OCI-LY1 (cell line): ENCODE measurements at regions not wholly inside any gene's neighbourhood (a gene's known extent, or its start where the extent isn't known, plus 50 kb on each side); places are given as distances from the start of the nearest gene placed in this dataset.

Experiments used
- H2AFZ ChIP-seq: fragments of 200-600 bp; sonication (generic), shearing (Covaris generic); 2 replicates; pipeline ENCODE4 v1.6.0; 2014; ENCODE audit warnings: antibody characterized with exemption, mild to moderate bottlenecking, low read length
- H3F3A ChIP-seq: fragments of 200-600 bp; sonication (generic), shearing (Covaris generic); 2 replicates; pipeline ENCODE4 v1.6.0; 2014; ENCODE audit warnings: mild to moderate bottlenecking, antibody characterized with exemption, low read length, moderate library complexity; ENCODE audit not compliant: insufficient read depth
- H3K27ac ChIP-seq: fragments of 200-600 bp; sonication (generic); 2 replicates; pipeline ENCODE4 v1.5.1; 2014; ENCODE audit warnings: low read length, mixed run types, mild to moderate bottlenecking, low read depth; ENCODE audit not compliant: poor library complexity, severe bottlenecking
- H3K27me3 ChIP-seq: fragments of 200-600 bp; sonication (generic); 2 replicates; pipeline ENCODE4 v1.6.0; 2014; ENCODE audit warnings: antibody characterized with exemption, mild to moderate bottlenecking, low read length, moderate library complexity; ENCODE audit not compliant: insufficient read depth
- H3K36me3 ChIP-seq: fragments of 200-600 bp; sonication (generic); 2 replicates; pipeline ENCODE4 v1.6.1; 2014; ENCODE audit warnings: mild to moderate bottlenecking, antibody characterized with exemption, low read length, moderate library complexity, mixed read lengths; ENCODE audit not compliant: insufficient read depth
- H3K4me1 ChIP-seq: fragments of 200-600 bp; sonication (generic); 2 replicates; pipeline ENCODE4 v1.5.1; 2014; ENCODE audit warnings: mild to moderate bottlenecking, low read length, moderate library complexity; ENCODE audit not compliant: insufficient read depth, severe bottlenecking
- H3K4me2 ChIP-seq: fragments of 200-600 bp; sonication (generic), shearing (Covaris generic); 2 replicates; pipeline ENCODE4 v1.6.1; 2014; ENCODE audit warnings: low read length
- H3K4me3 ChIP-seq: fragments of 200-600 bp; sonication (generic); 2 replicates; pipeline ENCODE4 v1.5.1; 2014; ENCODE audit warnings: low read length, low read depth, mild to moderate bottlenecking, mixed read lengths; ENCODE audit not compliant: poor library complexity, severe bottlenecking
- H3K79me2 ChIP-seq: fragments of 200-600 bp; shearing (Covaris generic); 2 replicates; pipeline ENCODE4 v1.6.1; 2016; ENCODE audit warnings: mixed run types, low read length, mixed read lengths; ENCODE audit not compliant: insufficient read depth
- H3K9ac ChIP-seq: fragments of 200-600 bp; sonication (generic), shearing (Covaris generic); 2 replicates; pipeline ENCODE4 v1.6.1; 2014; ENCODE audit warnings: mild to moderate bottlenecking, low read length, mixed read lengths
- H3K9me2 ChIP-seq: fragments of 200-600 bp; sonication (generic), shearing (Covaris generic); 2 replicates; pipeline ENCODE4 v1.6.1; 2014; ENCODE audit warnings: low read depth, mild to moderate bottlenecking, low read length, mixed read lengths
- H3K9me3 ChIP-seq: fragments of 200-600 bp; shearing (Covaris generic); 2 replicates; pipeline ENCODE4 v1.6.1; 2014; ENCODE audit warnings: low read length, mixed read lengths
- H4K20me1 ChIP-seq: fragments of 200-600 bp; sonication (generic), shearing (Covaris generic); 2 replicates; pipeline ENCODE4 v1.6.0; 2016; ENCODE audit warnings: mild to moderate bottlenecking, low read length; ENCODE audit not compliant: insufficient read depth
- CTCF ChIP-seq: fragments of 200-600 bp; sonication (generic), shearing (Covaris generic); IDR thresholded peaks from 2 replicates; pipeline ENCODE4 v1.5.1; 2017; ENCODE audit warnings: mild to moderate bottlenecking, antibody characterized with exemption, low read length, moderate library complexity, mixed read lengths
- EZH2 ChIP-seq: fragments of 200-600 bp; sonication (generic), shearing (Covaris generic); IDR thresholded peaks from 2 replicates; pipeline ENCODE4 v1.8.0; 2017; ENCODE audit warnings: borderline replicate concordance, mixed run types, mild to moderate bottlenecking, antibody characterized with exemption, low read length, moderate library complexity, mixed read lengths

GRCh38 chr7:131219312-131220041, 108.2 kb upstream of the MKLN1 start:
- no peaks in the 10 kb centered on the region for H3K9me3 ChIP-seq
- H4K20me1 ChIP-seq: no peaks in the 10 kb centered on the region
- H3K4me1 ChIP-seq: peaks cover 22% of the 10 kb centered on the region
- H3K79me2 ChIP-seq: no peaks in the 10 kb centered on the region
- H2AFZ ChIP-seq: peak overlapping the region; percentile 73
- H3K9me2 ChIP-seq: no peaks in the 10 kb centered on the region
- TF ChIP-seq CTCF (no peak), EZH2 (no peak)
- peaks cover 7% of the 10 kb centered on the region; the same call in 1 of the 2 replicates for H3F3A ChIP-seq
- no peaks in the 10 kb centered on the region for H3K27me3 ChIP-seq
- H3K4me3 ChIP-seq: no peak overlapping the region
- H3K9ac ChIP-seq: peak overlapping the region; percentile 16; the same call in 1 of the 2 replicates
- H3K27ac ChIP-seq: peak overlapping the region; percentile 77
- H3K4me2 ChIP-seq: peak overlapping the region; percentile 10; the same call in 1 of the 2 replicates
- H3K36me3 ChIP-seq: no peaks in the 10 kb centered on the region

GRCh38 chr7:131221061-131221460, 106.6 kb upstream of the MKLN1 start:
- H3F3A ChIP-seq: peaks cover 7% of the 10 kb centered on the region; the same call in 1 of the 2 replicates
- TF ChIP-seq EZH2 (no peak), CTCF (no peak)
- H3K79me2 ChIP-seq: no peaks in the 10 kb centered on the region
- H3K4me3 ChIP-seq: no peak overlapping the region
- H3K4me1 ChIP-seq: peaks cover 31% of the 10 kb centered on the region
- H3K27me3 ChIP-seq: no peaks in the 10 kb centered on the region
- H3K4me2 ChIP-seq: no peak overlapping the region
- H3K9me3 ChIP-seq: no peaks in the 10 kb centered on the region
- H3K9me2 ChIP-seq: no peaks in the 10 kb centered on the region
- H3K9ac ChIP-seq: no peak overlapping the region
- no peaks in the 10 kb centered on the region for H4K20me1 ChIP-seq
- H3K27ac ChIP-seq: peak overlapping the region; percentile 1
- no peaks in the 10 kb centered on the region for H3K36me3 ChIP-seq
- H2AFZ ChIP-seq: no peak overlapping the region

- H3K9me2 ChIP-seq: no peaks in the 10 kb centered on the region
- no peak overlapping the region for H3K9ac ChIP-seq
- no peaks in the 10 kb centered on the region for H3K36me3 ChIP-seq
- 0 out of 2 replicates have a peak overlapping the region, but pooled peaks have one; percentile 52 for H2AFZ ChIP-seq
- no peaks in the 10 kb centered on the region for H4K20me1 ChIP-seq
- H3K9me3 ChIP-seq: no peaks in the 10 kb centered on the region
- H3F3A ChIP-seq: peaks cover 7% of the 10 kb centered on the region; the same call in 1 of the 2 replicates
- H3K4me1 ChIP-seq: peaks cover 40% of the 10 kb centered on the region
- peak overlapping the region; percentile 11 for H3K27ac ChIP-seq
- H3K27me3 ChIP-seq: no peaks in the 10 kb centered on the region
- H3K79me2 ChIP-seq: no peaks in the 10 kb centered on the region
- H3K4me3 ChIP-seq: no peak overlapping the region
- TF ChIP-seq EZH2: no peak
- peak; percentile 55 for TF ChIP-seq CTCF
- no peak overlapping the region for H3K4me2 ChIP-seq
These were observed 105.5 kb upstream of the MKLN1 start for GRCh38 chr7:131222171-131222570.
